ENCODE measurements at regions not wholly inside any gene's neighbourhood (a gene's known extent, or its start where the extent isn't known, plus 50 kb on each side); places are given as distances from the start of the nearest gene placed in this dataset.

DNA sequence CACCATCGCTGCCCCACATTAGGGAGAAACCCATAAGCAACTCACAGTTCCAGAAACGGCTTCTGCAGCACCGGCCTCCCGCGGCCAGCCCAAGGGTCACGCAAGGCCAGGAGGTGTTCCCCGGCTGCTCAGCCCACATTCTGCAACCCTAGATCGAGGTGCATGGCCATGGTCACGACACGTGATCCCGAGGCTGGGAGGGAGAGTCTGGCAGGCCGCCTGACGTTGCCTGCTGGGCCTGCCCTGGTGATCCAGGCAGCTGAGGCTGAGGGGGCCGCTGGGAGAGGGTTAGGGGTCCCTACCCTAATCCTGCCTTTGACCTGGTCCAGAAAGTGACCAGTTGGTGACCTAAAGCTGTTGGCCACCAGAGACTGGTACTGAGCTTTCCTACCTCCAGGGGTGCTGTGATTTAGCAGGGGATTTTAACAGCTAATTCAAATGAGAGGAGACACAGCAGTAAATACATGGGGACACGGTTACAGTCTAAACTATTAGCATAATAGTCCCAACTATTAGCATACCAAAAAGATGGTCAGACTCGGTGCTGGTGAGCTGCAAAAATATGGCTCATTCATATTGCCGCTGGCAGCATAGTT lies 97.4 kb upstream of the CIBAR2 start:
- intact Hi-C loops (cut with micrococcal nuclease): no loop called here
- Histone ChIP-seq H3K27ac (ENCODE audit: insufficient read depth, low read length) (no peak overlapping the region), H3K27me3 (ENCODE audit: control insufficient read depth, insufficient read depth, low read length) (no peaks in the 10 kb centered on the region), H3K23ac (ENCODE audit: low read depth, low read length) (peak overlapping the region; percentile 12; the same call in 1 of the 2 replicates), H3K4me2 (ENCODE audit: low read depth, low read length) (no peak overlapping the region), H3K56ac (ENCODE audit: extremely low read depth, insufficient read depth, low read length) (no peak overlapping the region), H2AK9ac (replicated peaks; ENCODE audit: low read depth, low read length, poor library complexity) (peak overlapping the region; percentile 76), H4K5ac (ENCODE audit: low read depth, low read length) (no peak overlapping the region), H4K8ac (ENCODE audit: low read depth in 2 of 2, low read length in 2 of 2) (peak overlapping the region in 1 of 2 experiments; percentile 58; a peak in 1 of 4 replicates), H2BK5ac (ENCODE audit: low read depth, low read length, poor library complexity, severe bottlenecking) (peak overlapping the region; percentile 79), H3K18ac (ENCODE audit: low read depth, low read length) (no peak overlapping the region), H2BK15ac (ENCODE audit: low read depth, low read length) (peak overlapping the region; percentile 23; the same call in 1 of the 3 replicates), H2AFZ (replicated peaks; ENCODE audit: low read length, poor library complexity) (peak overlapping the region; percentile 37), H4K20me1 (ENCODE audit: insufficient read depth, low read length) (peaks cover 30% of the 10 kb centered on the region), H3K9ac (ENCODE audit: low read depth, low read length) (no peak overlapping the region), H2AK5ac (ENCODE audit: low read depth, low read length) (peak overlapping the region; percentile 86), H3K4ac (ENCODE audit: low read depth, low read length) (peak overlapping the region; percentile 78), H3K14ac (replicated peaks; ENCODE audit: low read depth, low read length) (peak overlapping the region; percentile 59; the same call in 1 of the 2 replicates), H3K36me3 (ENCODE audit: control insufficient read depth, insufficient read depth, low read length) (no peaks in the 10 kb centered on the region), H2BK20ac (ENCODE audit: low read depth, low read length) (peak overlapping the region; percentile 27; the same call in 1 of the 2 replicates), H3K79me1 (ENCODE audit: low read depth in 1 of 2, low read length in 2 of 2) (peaks cover 31 to 92% of the 10 kb centered on the region in 2 experiments), H3K4me3 (ENCODE audit: insufficient read depth, low read depth, low read length) (no peak overlapping the region), H3K9me3 (ENCODE audit: control insufficient read depth, insufficient read depth, low read length) (peaks cover under 1% of the 10 kb centered on the region; the same call in 1 of the 2 replicates), H2BK120ac (ENCODE audit: low read depth, low read length) (peak overlapping the region; percentile 82), H3K9me1 (ENCODE audit: insufficient read depth, low read length) (peaks cover 27% of the 10 kb centered on the region), H3K4me1 (ENCODE audit: control insufficient read depth, insufficient read depth, low read length) (peaks cover 54% of the 10 kb centered on the region), H4K91ac (ENCODE audit: insufficient read depth, low read depth, low read length) (peak overlapping the region; percentile 54)
- WGBS, 2 experiments (ENCODE audit: extremely low coverage in 2 of 2, insufficient read length in 1 of 2): 56% methylated on average over 4 of the region's 17 CpGs; no CpG with 5 or more reads in 1 of the 2 experiments
- TF ChIP-seq RFX5 (IDR thresholded peaks at IDR 0.05; ENCODE audit: low read depth, low read length) (no peak), RAD21 (IDR thresholded peaks at IDR 0.05; ENCODE audit: low read length) (no peak), SMC3 (IDR thresholded peaks at IDR 0.05; ENCODE audit: low read depth, low read length) (no peak), MXI1 (IDR thresholded peaks at IDR 0.05; ENCODE audit: borderline replicate concordance, low read depth, low read length) (no peak)
- TF ChIP-seq, protein P1, sequence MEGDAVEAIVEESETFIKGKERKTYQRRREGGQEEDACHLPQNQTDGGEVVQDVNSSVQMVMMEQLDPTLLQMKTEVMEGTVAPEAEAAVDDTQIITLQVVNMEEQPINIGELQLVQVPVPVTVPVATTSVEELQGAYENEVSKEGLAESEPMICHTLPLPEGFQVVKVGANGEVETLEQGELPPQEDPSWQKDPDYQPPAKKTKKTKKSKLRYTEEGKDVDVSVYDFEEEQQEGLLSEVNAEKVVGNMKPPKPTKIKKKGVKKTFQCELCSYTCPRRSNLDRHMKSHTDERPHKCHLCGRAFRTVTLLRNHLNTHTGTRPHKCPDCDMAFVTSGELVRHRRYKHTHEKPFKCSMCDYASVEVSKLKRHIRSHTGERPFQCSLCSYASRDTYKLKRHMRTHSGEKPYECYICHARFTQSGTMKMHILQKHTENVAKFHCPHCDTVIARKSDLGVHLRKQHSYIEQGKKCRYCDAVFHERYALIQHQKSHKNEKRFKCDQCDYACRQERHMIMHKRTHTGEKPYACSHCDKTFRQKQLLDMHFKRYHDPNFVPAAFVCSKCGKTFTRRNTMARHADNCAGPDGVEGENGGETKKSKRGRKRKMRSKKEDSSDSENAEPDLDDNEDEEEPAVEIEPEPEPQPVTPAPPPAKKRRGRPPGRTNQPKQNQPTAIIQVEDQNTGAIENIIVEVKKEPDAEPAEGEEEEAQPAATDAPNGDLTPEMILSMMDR (conservative IDR thresholded peaks at IDR 0.05; ENCODE audit: low read depth, low read length): 0 out of 2 replicates have a peak, but pooled peaks have one; percentile 7
- ATAC-seq (ENCODE audit: low read depth): no peak
- no peak for DNase-seq
- dilution Hi-C loops (cut with HindIII; ENCODE audit: low sequenced_read_pairs, unreplicated experiment): no loop called here
- CTCF ChIA-PET: interaction anchor here (0.9 kb wide), 1 partner anchor 20 kb away, joined by 4 read pairs; no protein-coding TSS in a partner anchor
- POLR2A ChIA-PET (ENCODE audit: unreplicated experiment): interaction anchor here (0.6 kb wide), 1 partner anchor 42 kb away, joined by 3 read pairs; no protein-coding TSS in a partner anchor
- no TSS peak for BruUV-seq (replicated peaks)
- in situ Hi-C loops (cut with MboI; ENCODE audit: low sequenced_read_pairs): no loop called here

Data from IMR-90 (cell line).